ENCODE measurements at regions not wholly inside any gene's neighbourhood (a gene's known extent, or its start where the extent isn't known, plus 50 kb on each side); places are given as distances from the start of the nearest gene placed in this dataset.
"Not testable (repeated sequence)": the region's sequence is repeated elsewhere in the genome, so short reads cannot be mapped to it uniquely, and the experiment has no call there.

GRCh38 chr13:54069958-54070357 lies 1041.3 kb downstream of the OLFM4 start:
- not testable (repeated sequence) for TF ChIP-seq POLR2A, CTCF (IDR thresholded peaks at IDR 0.05)

Measured in heart left ventricle (tissue), 13 donors.